ENCODE measurements at regions not wholly inside any gene's neighbourhood (a gene's known extent, or its start where the extent isn't known, plus 50 kb on each side); places are given as distances from the start of the nearest gene placed in this dataset.

DNA sequence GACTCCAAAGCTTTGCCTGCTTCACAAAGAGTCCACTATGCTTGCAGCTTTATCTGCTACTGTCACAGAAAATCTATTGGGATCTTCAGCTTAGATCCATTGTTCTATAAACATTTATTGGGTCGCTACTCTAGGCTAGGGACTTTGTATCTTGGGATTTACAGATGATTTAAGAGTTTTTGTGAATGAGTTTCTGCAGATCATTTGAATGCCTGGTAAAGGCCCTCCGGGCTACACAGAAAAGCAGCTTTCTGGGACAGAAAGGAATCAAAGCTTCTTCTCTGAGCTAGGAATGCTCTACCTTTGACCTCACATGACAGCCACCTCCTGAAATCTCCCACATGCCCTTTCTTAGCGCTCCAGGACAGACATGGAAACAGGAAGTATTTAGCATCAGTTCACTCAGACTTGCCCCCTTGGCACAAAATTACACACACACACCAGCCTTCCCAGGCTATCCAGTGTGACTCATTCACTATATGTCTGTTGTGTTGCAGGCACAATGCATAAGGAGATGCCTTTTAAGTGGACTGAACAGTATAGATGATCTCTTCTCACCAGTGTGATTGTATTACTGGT lies 492.4 kb downstream of the DACH1 start:
- in situ Hi-C loops (cut with HindIII; ENCODE audit: extremely low pct_ligation_motif_present, low pct_unique_long_range_greater_than_20kb) = no loop called here

DNA sequence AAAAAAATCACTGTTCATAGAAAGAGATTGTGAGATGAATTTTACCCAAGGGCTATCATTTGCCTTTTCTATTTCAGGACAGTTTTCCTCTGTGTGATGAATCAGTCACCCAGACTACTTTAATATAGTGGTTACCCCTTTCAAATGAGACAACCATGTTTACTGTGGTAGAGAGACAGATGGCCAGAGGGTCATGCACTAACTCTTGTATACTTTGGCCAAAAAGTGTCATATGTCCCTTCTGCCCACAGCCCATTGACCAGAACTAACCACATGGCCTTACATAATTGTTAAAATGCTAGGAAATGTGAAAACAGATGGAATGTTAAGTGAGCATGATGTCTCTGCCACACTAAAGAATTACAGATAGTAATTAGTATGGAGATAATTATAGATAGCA lies 498.7 kb downstream of the DACH1 start:
- intact Hi-C loops (cut with micrococcal nuclease; ENCODE audit: unreplicated experiment) (no loop called here), in situ Hi-C loops (cut with HindIII; ENCODE audit: extremely low pct_ligation_motif_present, low pct_unique_long_range_greater_than_20kb) (no loop called here)
- H3K79me2 ChIP-seq (ENCODE audit: insufficient read depth, low read length) = no peaks in the 10 kb centered on the region
- no peaks in the 10 kb centered on the region for H4K20me1 ChIP-seq (ENCODE audit: insufficient read depth, low read length)
- H3K36me3 ChIP-seq (replicated peaks in 1 of 2; ENCODE audit: control insufficient read depth in 1 of 2, insufficient read depth in 2 of 2, low read length in 2 of 2) = no peaks in the 10 kb centered on the region
- ATAC-seq (no peak), DNase-seq (ENCODE audit: low spot score) (no peak), FAIRE-seq (no peak)
- no peak overlapping the region for H3K4me3 ChIP-seq (replicated peaks in 1 of 3; ENCODE audit: insufficient read depth in 1 of 3, low read depth in 2 of 3, low read length in 3 of 3)
- no peaks in the 10 kb centered on the region for H3K9me3 ChIP-seq (ENCODE audit: low read length)
- ChIA-PET POLR2A (no interaction called here), CTCF (ENCODE audit: low intra/inter-chr PET ratio, low total read pairs) (no interaction called here)
- H3K27me3 ChIP-seq (ENCODE audit: control insufficient read depth in 1 of 2, insufficient read depth in 2 of 2, low read length in 2 of 2) = no peaks in the 10 kb centered on the region
- no peak overlapping the region for H3K27ac ChIP-seq (ENCODE audit: extremely low read length, insufficient read depth, low read length)
- H3K4me1 ChIP-seq (ENCODE audit: insufficient read depth, low read length) = no peaks in the 10 kb centered on the region
- BruUV-seq (replicated peaks) = no TSS peak
- no peak overlapping the region for H3K4me2 ChIP-seq (ENCODE audit: low read depth, low read length)
- no peak overlapping the region for H2AFZ ChIP-seq (ENCODE audit: low read length)
- no peak overlapping the region for H3K9ac ChIP-seq (ENCODE audit: insufficient read depth, low read depth, low read length)
- TF ChIP-seq ZNF432 (CRISPR knock-in tag; IDR thresholded peaks at IDR 0.05; ENCODE audit: borderline replicate concordance) (no peak), KDM5B (CRISPR knock-in tag; IDR thresholded peaks at IDR 0.05; ENCODE audit: borderline replicate concordance) (no peak), SETDB1 (CRISPR knock-in tag; IDR thresholded peaks at IDR 0.05; ENCODE audit: borderline replicate concordance) (no peak), ZNF792 (CRISPR knock-in tag; IDR thresholded peaks at IDR 0.05) (no peak)
- TF ChIP-seq, protein P1, sequence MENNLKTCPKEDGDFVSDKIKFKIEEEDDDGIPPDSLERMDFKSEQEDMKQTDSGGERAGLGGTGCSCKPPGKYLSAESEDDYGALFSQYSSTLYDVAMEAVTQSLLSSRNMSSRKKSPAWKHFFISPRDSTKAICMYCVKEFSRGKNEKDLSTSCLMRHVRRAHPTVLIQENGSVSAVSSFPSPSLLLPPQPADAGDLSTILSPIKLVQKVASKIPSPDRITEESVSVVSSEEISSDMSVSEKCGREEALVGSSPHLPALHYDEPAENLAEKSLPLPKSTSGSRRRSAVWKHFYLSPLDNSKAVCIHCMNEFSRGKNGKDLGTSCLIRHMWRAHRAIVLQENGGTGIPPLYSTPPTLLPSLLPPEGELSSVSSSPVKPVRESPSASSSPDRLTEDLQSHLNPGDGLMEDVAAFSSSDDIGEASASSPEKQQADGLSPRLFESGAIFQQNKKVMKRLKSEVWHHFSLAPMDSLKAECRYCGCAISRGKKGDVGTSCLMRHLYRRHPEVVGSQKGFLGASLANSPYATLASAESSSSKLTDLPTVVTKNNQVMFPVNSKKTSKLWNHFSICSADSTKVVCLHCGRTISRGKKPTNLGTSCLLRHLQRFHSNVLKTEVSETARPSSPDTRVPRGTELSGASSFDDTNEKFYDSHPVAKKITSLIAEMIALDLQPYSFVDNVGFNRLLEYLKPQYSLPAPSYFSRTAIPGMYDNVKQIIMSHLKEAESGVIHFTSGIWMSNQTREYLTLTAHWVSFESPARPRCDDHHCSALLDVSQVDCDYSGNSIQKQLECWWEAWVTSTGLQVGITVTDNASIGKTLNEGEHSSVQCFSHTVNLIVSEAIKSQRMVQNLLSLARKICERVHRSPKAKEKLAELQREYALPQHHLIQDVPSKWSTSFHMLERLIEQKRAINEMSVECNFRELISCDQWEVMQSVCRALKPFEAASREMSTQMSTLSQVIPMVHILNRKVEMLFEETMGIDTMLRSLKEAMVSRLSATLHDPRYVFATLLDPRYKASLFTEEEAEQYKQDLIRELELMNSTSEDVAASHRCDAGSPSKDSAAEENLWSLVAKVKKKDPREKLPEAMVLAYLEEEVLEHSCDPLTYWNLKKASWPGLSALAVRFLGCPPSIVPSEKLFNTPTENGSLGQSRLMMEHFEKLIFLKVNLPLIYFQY (CRISPR knock-in tag; IDR thresholded peaks at IDR 0.05; ENCODE audit: borderline replicate concordance) = no peak
- TF ChIP-seq, protein P2, sequence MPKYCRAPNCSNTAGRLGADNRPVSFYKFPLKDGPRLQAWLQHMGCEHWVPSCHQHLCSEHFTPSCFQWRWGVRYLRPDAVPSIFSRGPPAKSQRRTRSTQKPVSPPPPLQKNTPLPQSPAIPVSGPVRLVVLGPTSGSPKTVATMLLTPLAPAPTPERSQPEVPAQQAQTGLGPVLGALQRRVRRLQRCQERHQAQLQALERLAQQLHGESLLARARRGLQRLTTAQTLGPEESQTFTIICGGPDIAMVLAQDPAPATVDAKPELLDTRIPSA (CRISPR knock-in tag; IDR thresholded peaks at IDR 0.05; ENCODE audit: borderline replicate concordance) = no peak
- TF ChIP-seq, protein P3, sequence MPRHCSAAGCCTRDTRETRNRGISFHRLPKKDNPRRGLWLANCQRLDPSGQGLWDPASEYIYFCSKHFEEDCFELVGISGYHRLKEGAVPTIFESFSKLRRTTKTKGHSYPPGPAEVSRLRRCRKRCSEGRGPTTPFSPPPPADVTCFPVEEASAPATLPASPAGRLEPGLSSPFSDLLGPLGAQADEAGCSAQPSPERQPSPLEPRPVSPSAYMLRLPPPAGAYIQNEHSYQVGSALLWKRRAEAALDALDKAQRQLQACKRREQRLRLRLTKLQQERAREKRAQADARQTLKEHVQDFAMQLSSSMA (CRISPR knock-in tag; IDR thresholded peaks at IDR 0.05) = no peak

More for the DNA sequence above, 492.4 kb downstream of the DACH1 start:
- TF ChIP-seq, protein P4, sequence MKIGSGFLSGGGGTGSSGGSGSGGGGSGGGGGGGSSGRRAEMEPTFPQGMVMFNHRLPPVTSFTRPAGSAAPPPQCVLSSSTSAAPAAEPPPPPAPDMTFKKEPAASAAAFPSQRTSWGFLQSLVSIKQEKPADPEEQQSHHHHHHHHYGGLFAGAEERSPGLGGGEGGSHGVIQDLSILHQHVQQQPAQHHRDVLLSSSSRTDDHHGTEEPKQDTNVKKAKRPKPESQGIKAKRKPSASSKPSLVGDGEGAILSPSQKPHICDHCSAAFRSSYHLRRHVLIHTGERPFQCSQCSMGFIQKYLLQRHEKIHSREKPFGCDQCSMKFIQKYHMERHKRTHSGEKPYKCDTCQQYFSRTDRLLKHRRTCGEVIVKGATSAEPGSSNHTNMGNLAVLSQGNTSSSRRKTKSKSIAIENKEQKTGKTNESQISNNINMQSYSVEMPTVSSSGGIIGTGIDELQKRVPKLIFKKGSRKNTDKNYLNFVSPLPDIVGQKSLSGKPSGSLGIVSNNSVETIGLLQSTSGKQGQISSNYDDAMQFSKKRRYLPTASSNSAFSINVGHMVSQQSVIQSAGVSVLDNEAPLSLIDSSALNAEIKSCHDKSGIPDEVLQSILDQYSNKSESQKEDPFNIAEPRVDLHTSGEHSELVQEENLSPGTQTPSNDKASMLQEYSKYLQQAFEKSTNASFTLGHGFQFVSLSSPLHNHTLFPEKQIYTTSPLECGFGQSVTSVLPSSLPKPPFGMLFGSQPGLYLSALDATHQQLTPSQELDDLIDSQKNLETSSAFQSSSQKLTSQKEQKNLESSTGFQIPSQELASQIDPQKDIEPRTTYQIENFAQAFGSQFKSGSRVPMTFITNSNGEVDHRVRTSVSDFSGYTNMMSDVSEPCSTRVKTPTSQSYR (CRISPR knock-in tag; IDR thresholded peaks at IDR 0.05; ENCODE audit: borderline replicate concordance) = no peak
- TF ChIP-seq ZNF552 (CRISPR knock-in tag; IDR thresholded peaks at IDR 0.05; ENCODE audit: borderline replicate concordance) = no peak
- intact Hi-C loops (cut with micrococcal nuclease; ENCODE audit: unreplicated experiment) = no loop called here
- Histone ChIP-seq H3K4me2 (ENCODE audit: low read depth, low read length) (no peak overlapping the region), H3K36me3 (replicated peaks in 1 of 2; ENCODE audit: control insufficient read depth in 1 of 2, insufficient read depth in 2 of 2, low read length in 2 of 2) (no peaks in the 10 kb centered on the region), H4K20me1 (ENCODE audit: insufficient read depth, low read length) (no peaks in the 10 kb centered on the region), H3K27me3 (ENCODE audit: control insufficient read depth in 1 of 2, insufficient read depth in 2 of 2, low read length in 2 of 2) (no peaks in the 10 kb centered on the region), H2AFZ (ENCODE audit: low read length) (no peak overlapping the region), H3K27ac (ENCODE audit: extremely low read length, insufficient read depth, low read length) (no peak overlapping the region), H3K79me2 (ENCODE audit: insufficient read depth, low read length) (no peaks in the 10 kb centered on the region), H3K4me3 (replicated peaks in 1 of 3; ENCODE audit: insufficient read depth in 1 of 3, low read depth in 2 of 3, low read length in 3 of 3) (no peak overlapping the region), H3K4me1 (ENCODE audit: insufficient read depth, low read length) (no peaks in the 10 kb centered on the region), H3K9me3 (ENCODE audit: low read length) (no peaks in the 10 kb centered on the region), H3K9ac (ENCODE audit: insufficient read depth, low read depth, low read length) (no peak overlapping the region)
- BruUV-seq (replicated peaks) = no TSS peak
- FAIRE-seq = no peak
- WGBS (ENCODE audit: low lambda C conversion rate) = 12% methylated on average over 3 of the region's 3 CpGs
- ChIA-PET CTCF (ENCODE audit: low intra/inter-chr PET ratio, low total read pairs) (no interaction called here), POLR2A (no interaction called here)
- no peak for ATAC-seq
- DNase-seq (ENCODE audit: low spot score) = no peak
